HG03280 (cell line): ENCODE measurements at regions not wholly inside any gene's neighbourhood (a gene's known extent, or its start where the extent isn't known, plus 50 kb on each side); places are given as distances from the start of the nearest gene placed in this dataset.
"Not testable (repeated sequence)": the region's sequence is repeated elsewhere in the genome, so short reads cannot be mapped to it uniquely, and the experiment has no call there.

Experiments used
- ATAC-seq: cut with Tn5 transposase; IDR thresholded peaks from one replicate; pipeline ENCODE4 v1.9.1; 2021; ENCODE audit warnings: mild to moderate bottlenecking, moderate library complexity; ENCODE audit not compliant: unreplicated experiment

- not testable (repeated sequence) for ATAC-seq
These were observed 155.2 kb upstream of the NOCT start for GRCh38 chr4:138860357-138860756.

GRCh38 chr4:138859254-138859653 is 156.3 kb upstream of the NOCT start:
- no peak for ATAC-seq

- ATAC-seq: no peak
These were observed 157.2 kb upstream of the NOCT start for GRCh38 chr4:138858419-138858818.

- no peak for ATAC-seq
These were observed 158.2 kb upstream of the NOCT start for GRCh38 chr4:138857416-138857815.

GRCh38 chr4:138852681-138853080 is 162.9 kb upstream of the NOCT start:
- ATAC-seq: no peak

- no peak for ATAC-seq
These were observed 163.9 kb upstream of the NOCT start for GRCh38 chr4:138851391-138852335.

- ATAC-seq: no peak
These were observed 169.9 kb upstream of the NOCT start for GRCh38 chr4:138845664-138846063.

- no peak for ATAC-seq
These were observed 170.5 kb upstream of the NOCT start for GRCh38 chr4:138845054-138845453.

- no peak for ATAC-seq
These were observed 172.0 kb upstream of the NOCT start for GRCh38 chr4:138843616-138844015.

GRCh38 chr4:138841343-138841742 is 174.2 kb upstream of the NOCT start:
- ATAC-seq: no peak

GRCh38 chr4:138838251-138838650 is 177.3 kb upstream of the NOCT start:
- ATAC-seq: no peak

- no peak for ATAC-seq
These were observed 179.6 kb upstream of the NOCT start for GRCh38 chr4:138835832-138836533.

GRCh38 chr4:138833974-138834373 is 181.6 kb upstream of the NOCT start:
- no peak for ATAC-seq

- no peak for ATAC-seq
These were observed 183.0 kb upstream of the NOCT start for GRCh38 chr4:138832563-138832962.

- no peak for ATAC-seq
These were observed 183.6 kb upstream of the NOCT start for GRCh38 chr4:138831948-138832347.

- no peak for ATAC-seq
These were observed 186.7 kb upstream of the NOCT start for GRCh38 chr4:138828926-138829325.

- no peak for ATAC-seq
These were observed 188.8 kb upstream of the NOCT start for GRCh38 chr4:138826754-138827153.

GRCh38 chr4:138826322-138826721 is 189.3 kb upstream of the NOCT start:
- ATAC-seq: no peak

- ATAC-seq: no peak
These were observed 194.2 kb upstream of the NOCT start for GRCh38 chr4:138821331-138821730.

- ATAC-seq: no peak
These were observed 198.7 kb upstream of the NOCT start for GRCh38 chr4:138816875-138817274.

- ATAC-seq: no peak
These were observed 199.8 kb upstream of the NOCT start for GRCh38 chr4:138815811-138816210.

- no peak for ATAC-seq
These were observed 209.8 kb upstream of the NOCT start for GRCh38 chr4:138805736-138806135.
